Astrocyte of the spinal cord (primary cell): ENCODE measurements at regions not wholly inside any gene's neighbourhood (a gene's known extent, or its start where the extent isn't known, plus 50 kb on each side); places are given as distances from the start of the nearest gene placed in this dataset.

ENCODE experiments used
- DNase-seq: peaks from one replicate; pipeline ENCODE4 v3.0.0; 2011; ENCODE audit warnings: low read depth, low spot score
- H3K4me3 ChIP-seq: 2 replicates; pipeline ENCODE4 v1.5.1; 2011; ENCODE audit warnings: low read depth, mild to moderate bottlenecking, low read length, moderate library complexity
- CTCF ChIP-seq: IDR thresholded peaks from 2 replicates; pipeline ENCODE4 v1.5.1; 2012; ENCODE audit warnings: low read depth, mild to moderate bottlenecking, low read length, inconsistent platforms
- in situ Hi-C: cut with HindIII; loops from 2 replicates; pipeline ENCODE4 v1.10.0; 2017; ENCODE audit warnings: low sequenced_read_pairs

- no peak overlapping the region for H3K4me3 ChIP-seq
- no peak for TF ChIP-seq CTCF
- in situ Hi-C loops: no loop called here
- no peak for DNase-seq
Observed at GRCh38 chr3:71854096-71854495, 69.1 kb upstream of the PROK2 start.

GRCh38 chr3:71851878-71852277, 66.9 kb upstream of the PROK2 start:
- in situ Hi-C loops: no loop called here
- TF ChIP-seq CTCF: no peak

GRCh38 chr3:71850654-71851053, 65.7 kb upstream of the PROK2 start:
- TF ChIP-seq CTCF: no peak
- in situ Hi-C loops: no loop called here
- no peak for DNase-seq
- no peak overlapping the region for H3K4me3 ChIP-seq

More at GRCh38 chr3:71851878-71852277, 66.9 kb upstream of the PROK2 start:
- H3K4me3 ChIP-seq: no peak overlapping the region
- DNase-seq: no peak

GRCh38 chr3:71849681-71850080, 64.7 kb upstream of the PROK2 start:
- no peak for TF ChIP-seq CTCF
- DNase-seq: no peak
- H3K4me3 ChIP-seq: no peak overlapping the region
- in situ Hi-C loops: no loop called here

GRCh38 chr3:71847794-71848193, 62.8 kb upstream of the PROK2 start:
- TF ChIP-seq CTCF: no peak
- H3K4me3 ChIP-seq: no peak overlapping the region
- DNase-seq: no peak
- in situ Hi-C loops: no loop called here

GRCh38 chr3:71846185-71846584, 61.2 kb upstream of the PROK2 start:
- H3K4me3 ChIP-seq: no peak overlapping the region
- no peak for DNase-seq
- in situ Hi-C loops: no loop called here
- no peak for TF ChIP-seq CTCF

GRCh38 chr3:71843071-71843470, 58.1 kb upstream of the PROK2 start:
- no peak overlapping the region for H3K4me3 ChIP-seq
- no peak for TF ChIP-seq CTCF
- DNase-seq: no peak
- in situ Hi-C loops: no loop called here
